Panc1 (cell line): ENCODE measurements at regions not wholly inside any gene's neighbourhood (a gene's known extent, or its start where the extent isn't known, plus 50 kb on each side); places are given as distances from the start of the nearest gene placed in this dataset.

Experiments used
- CTCF ChIP-seq: fragments of 450-650 bp; IDR thresholded peaks from 2 replicates; pipeline ENCODE4 v1.5.1; 2017; ENCODE audit warnings: mild to moderate bottlenecking
- POLR2AphosphoS5 ChIP-seq: IDR thresholded peaks from 2 replicates; pipeline ENCODE4 v1.6.1; 2012; ENCODE audit warnings: mild to moderate bottlenecking, low read depth, low read length, moderate library complexity
- REST ChIP-seq, 2 experiments: IDR thresholded peaks; 2 replicates each; pipeline ENCODE4 v1.6.1; 2011 to 2012; ENCODE audit warnings: low read depth in 2 of 2, control low read depth in 1 of 2, low read length in 1 of 2, mild to moderate bottlenecking in 1 of 2, moderate library complexity in 1 of 2; ENCODE audit not compliant: insufficient read depth in 1 of 2
- SIN3A ChIP-seq: IDR thresholded peaks from 2 replicates; pipeline ENCODE4 v1.6.1; 2012; ENCODE audit warnings: low read depth, mild to moderate bottlenecking, low read length, moderate library complexity, borderline replicate concordance; ENCODE audit not compliant: insufficient read depth

- TF ChIP-seq CTCF, result no peak
- no peak for TF ChIP-seq POLR2AphosphoS5
- no peak for TF ChIP-seq REST (IDR thresholded peaks at IDR 0.05; ENCODE audit: insufficient read depth in 1 of 2, low read depth in 2 of 2, low read length in 1 of 2)
- no peak for TF ChIP-seq SIN3A
Measured at GRCh38 chr4:123659262-123659661, 262.7 kb downstream of the SPRY1 start.
